Right hindlimb (tissue), 1 donor: ENCODE measurements at regions not wholly inside any gene's neighbourhood (a gene's known extent, or its start where the extent isn't known, plus 50 kb on each side); places are given as distances from the start of the nearest gene placed in this dataset.

ENCODE experiments used
- DNase-seq: peaks from one replicate; pipeline ENCODE4 v3.0.0-alpha.2; 2018

DNA sequence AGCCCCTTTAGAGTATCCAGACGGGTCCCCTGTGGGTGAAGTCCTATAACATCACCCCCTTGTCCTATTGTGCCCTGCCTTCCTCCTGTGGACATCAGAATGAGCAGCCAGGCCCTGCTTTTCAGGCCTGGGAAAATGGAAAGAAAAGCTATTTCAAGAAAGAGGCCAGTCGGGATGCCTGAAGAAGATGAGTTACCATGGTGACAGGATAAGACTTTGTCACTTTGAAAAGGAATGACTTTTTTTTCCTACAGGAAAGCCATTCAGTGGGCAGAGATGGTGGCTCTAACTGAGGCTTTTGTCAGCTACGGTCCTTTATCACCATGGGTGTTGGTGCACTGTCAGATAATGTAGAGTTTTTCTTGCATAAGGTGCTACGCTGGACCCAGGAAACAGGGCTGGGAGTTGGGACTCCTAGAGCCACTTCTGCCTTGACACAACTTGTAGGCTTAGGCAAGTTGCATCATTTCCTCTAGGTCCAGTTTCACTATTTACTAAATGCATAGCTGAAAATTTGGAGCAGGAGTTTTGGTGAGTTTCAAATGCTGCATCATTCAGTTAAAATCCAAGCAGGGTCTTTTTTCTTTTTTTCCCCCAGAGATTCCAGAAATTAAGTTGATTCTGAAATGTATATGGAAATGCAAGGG is 179.0 kb upstream of the ADRA1D start:
- DNase-seq, result no peak

DNA sequence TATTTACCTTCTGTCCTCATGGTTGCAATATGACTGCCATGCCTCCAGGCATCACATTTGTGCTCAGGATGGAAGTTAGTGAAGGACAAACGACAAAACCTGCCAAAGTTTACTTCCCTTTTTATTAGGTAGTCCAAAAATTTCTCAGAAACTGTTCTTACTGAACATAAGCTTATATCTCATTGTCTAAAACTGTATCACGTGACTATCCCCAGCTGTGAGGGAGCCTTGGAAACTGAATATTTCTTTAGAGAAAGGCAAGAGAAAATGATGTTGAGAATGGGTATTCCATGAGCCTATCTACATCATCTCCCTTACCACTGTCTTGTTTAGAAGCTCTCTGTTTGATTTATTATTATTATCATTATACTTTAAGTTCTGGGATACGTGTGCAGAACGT is 169.1 kb upstream of the ADRA1D start:
- DNase-seq, result no peak

DNA sequence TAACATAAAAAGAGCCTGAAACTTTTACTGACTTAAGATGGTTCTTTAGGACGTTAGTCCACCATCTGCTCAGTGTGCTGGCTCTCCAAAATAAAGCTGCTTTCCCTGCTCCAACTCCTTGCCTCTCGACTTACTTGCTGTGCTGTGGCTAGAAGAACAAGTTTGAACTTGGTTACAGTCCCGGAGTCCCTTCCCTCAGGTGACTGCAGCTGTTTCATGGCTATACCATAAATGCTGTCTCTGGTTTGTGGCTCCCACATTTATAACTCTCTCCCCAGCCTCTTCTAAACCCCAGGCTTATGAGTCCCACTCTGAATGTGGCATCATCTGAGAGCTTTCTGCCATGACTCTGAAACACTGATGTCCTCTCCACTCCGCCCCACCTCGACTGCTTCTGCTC is 166.2 kb upstream of the ADRA1D start:
- no peak for DNase-seq

DNA sequence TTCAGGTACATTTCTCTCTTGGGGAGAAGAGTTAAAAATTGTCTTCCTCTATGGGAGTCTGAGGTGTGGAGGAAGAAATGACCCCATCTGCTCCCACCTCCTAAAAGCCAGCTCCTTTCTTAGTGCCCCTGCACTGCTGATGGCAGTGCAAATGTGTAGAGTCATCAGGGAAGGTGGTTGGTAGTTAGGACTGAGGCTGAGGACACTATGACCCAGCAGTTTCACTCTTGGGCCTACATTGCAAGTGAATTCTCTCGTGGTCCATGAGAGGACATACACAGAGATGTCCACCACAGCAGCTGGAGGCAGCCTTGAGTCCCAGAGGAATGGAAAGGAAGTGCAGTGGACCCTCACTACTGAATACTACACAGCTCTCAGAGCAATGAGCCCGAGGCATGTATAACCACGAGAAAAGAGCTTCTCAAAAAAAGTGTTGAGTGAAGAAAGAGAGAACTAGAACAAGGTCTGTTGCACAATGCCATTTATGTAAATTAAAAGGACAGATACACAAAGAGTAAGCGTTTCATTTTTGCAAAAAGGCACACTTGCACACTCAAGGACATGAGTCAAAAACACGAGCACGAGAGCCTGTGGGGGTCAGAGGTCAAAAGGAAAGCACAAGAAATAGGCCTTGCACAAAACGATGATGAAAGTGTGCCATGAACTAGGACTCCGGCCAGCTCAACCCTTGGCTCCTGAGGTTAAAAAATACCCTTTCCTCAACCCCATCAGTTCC is 164.4 kb upstream of the ADRA1D start:
- DNase-seq, result no peak

DNA sequence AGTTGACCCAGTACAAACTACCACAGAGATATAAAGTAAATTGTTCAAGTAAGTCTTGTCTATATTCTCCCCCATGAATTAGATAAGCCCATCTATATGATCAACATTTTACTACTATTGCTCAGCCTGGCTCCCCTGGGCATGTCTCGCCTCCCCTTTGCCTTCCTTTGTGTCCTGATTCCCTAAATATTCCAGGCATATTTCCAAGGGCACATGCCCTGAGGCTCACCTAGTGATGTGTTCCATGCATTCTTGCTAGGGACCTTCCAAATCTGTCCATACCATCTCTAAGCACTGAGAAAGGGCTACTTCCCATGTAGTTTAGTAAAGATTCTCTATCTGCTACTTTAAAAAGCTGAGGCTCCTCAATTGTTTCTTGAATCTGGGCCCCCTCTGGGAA is 163.1 kb upstream of the ADRA1D start:
- no peak for DNase-seq

DNA sequence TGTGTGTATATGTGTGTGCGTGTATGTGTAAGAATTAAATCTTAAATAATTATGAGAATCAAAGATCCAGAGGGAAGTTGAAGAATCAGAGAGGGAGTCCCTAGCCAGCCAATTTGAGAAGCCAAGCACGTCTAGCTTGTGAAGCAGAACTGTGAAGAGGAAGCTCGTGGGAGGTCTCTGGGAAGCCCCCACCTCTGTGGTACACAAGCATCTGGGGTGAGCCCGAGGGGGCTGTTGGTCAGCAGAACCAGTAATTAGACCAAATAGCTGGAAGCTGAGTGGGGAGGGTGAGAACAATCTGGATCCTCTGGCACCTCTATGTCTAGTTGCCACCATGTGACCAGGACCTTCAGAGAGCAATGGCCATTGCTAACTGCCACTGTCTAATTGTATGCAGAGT is 162.7 kb upstream of the ADRA1D start:
- DNase-seq, result no peak

DNA sequence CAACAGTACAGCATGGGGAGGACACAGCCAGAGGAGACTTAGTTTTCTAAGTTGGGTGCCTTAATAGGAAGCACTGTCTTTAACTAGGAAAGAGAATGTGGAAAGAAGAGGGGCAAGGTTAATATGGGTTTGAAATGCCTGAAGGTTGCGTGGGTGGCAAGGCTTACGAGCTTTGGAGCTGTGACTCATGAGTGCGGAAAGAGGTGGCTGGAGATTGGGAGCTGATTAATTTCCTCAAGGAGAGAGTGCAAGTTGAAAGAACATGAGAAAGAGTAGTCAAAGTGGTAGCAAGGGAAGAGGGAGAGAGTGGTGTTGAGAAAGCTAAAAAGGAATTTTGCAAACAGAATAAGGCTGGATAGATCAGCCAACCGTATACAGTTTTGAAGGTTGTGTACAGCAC is 157.5 kb upstream of the ADRA1D start:
- no peak for DNase-seq

DNA sequence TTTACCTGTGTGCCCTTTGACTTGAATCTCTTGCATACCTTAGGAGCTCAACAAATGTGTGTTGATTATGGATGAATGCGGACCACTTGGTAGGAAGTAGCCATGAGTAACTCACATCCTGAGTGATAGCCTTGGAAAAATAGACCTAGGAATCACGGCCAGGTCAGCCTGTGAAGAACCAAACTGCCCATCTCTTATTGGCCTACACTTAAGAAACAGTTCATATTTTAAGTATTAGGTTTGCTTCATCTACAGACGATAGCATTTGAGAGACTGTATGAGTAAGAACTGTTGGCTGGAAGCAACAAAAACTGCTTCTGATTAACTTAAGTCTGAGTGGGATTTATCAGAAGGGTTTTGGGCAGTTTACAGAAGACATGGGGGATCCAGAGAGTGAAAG is 152.5 kb upstream of the ADRA1D start:
- no peak for DNase-seq

DNA sequence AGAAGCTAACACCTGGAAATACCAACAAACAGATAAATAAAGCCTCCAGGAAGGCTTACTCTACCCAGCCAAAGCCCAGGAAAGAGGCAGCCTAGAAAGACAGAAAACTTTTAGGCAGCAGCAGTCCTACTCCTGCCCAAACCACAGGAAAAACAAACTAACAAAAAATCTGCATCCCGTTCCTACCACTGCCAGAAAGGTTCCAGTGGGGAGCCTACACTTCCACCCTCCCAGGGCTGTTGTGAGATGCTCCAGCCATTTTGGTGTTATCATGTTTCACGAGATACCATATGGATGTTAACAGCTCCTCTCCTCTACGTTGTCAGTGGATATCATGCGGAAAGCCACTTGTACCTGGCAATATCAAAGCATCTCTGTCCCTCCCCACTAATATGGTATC is 135.9 kb upstream of the ADRA1D start:
- no peak for DNase-seq

DNA sequence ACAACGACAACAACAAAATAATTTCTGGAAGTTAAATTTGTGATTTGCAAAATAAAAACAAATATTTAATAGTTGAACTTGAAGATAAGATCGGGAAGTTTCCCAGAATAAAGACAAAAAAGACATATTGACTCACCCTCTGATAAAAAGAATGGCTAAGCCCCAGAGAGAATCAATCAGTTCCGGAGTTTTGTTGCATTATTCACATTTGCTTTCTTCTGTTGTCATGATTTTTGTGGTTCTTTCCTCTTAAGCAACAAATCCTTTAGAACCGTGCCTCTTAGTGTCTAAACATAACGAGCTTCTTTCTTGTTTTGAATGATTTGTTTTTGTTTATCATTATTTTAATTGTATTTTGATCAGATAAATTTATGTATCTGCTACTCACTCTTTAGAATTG is 134.9 kb upstream of the ADRA1D start:
- no peak for DNase-seq

DNA sequence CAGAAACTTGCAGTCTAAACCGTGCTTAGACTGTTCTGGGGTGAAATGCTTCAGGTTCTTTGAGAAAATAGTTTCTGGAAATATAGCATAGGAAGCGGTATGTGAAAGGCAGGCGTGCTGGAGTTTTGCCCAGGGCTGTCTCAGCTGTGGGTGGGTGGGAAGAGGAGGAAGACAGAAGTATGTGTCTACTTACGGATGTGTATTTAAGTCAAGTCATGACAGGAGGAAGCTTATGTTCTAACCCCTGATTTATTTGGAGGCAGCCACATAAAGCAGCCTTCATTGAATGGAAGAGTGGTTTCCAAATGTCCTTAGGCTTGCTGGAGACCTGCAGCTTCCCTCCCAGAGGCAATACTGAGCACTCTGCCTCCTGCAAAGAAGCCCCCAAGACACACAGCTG is 126.8 kb upstream of the ADRA1D start:
- DNase-seq, result peak; percentile 78

DNA sequence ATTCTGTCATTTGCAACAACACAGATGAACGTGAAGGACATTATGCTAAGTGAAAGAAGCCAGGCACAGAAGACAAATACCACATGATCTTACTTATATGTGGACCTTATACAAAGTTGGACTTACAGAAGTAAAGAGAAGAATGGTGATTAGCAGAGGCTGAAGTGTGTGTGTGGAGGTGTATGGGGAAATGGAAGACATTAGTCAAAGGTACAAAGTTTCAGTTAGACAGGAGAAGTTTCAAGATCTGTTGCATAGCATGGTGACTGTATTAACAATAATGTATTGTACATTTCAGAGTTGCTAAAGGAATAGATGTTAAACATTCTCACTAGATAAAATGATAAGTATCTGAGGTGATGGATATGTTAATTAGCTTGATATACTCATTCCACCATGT is 124.4 kb upstream of the ADRA1D start:
- no peak for DNase-seq

DNA sequence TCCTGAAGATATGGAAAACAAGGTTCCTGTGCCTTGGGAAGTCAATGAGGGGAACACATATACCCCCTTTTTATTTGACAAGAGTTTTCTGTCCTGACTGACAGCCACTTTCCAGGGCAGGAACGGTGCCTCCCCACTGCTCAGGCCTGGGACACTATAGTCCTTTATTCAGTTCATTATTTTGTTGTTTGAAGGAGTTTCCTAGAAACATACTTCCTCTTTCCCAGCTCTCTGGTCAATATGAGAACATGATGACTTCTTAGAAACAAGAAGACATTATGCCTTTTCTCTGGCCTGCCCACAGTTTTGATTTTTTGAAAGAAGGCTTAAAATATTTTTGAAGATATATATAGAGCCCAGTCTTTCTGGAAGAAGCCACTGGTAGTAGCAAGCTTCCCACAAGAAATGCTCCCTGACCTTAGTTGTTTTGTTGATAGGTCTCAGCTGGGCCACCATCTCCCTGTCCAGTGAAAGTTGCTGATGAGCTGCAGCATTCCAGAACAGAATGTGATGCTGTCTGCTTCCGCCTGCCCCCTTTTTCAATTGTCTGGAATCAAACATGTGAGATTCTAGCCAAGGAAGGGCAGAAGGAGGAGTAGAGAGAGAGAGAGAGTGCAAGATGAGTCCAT is 122.7 kb upstream of the ADRA1D start:
- no peak for DNase-seq

DNA sequence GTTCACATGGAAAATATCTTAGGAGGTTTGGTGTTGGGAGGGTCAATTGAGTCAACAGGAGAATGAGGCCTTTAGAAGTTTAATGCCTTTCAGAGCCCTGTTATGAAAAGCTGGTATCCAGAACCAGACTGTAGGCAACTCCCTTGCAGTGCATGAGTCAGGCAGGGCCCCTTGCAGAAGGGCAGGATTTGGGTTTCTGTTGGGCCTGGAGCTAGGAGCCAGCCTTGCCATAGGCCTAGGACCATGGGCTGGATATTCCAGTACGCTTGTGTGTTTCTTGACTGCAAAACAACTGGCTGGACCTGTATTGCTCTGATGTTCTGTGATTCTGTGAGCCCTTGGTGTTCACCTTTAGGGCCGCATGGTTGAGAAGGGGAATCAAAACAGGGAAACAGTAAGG is 121.8 kb upstream of the ADRA1D start:
- DNase-seq, result no peak

DNA sequence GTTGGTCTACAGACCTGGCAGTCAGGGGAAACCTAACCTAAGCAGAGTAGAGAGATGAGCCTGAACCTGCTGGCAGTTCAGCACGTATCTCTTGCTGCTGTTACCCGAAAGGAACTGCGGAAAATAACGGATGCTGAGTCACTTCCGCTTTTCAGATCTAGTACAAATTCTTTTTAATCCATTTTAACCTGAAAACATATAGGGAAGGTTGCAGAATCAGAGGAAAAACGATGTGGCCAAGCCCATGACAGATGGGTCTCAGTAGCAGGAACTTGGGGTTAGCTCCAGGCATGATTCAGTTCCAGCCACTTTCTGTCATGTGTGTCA is 120.7 kb upstream of the ADRA1D start:
- no peak for DNase-seq

DNA sequence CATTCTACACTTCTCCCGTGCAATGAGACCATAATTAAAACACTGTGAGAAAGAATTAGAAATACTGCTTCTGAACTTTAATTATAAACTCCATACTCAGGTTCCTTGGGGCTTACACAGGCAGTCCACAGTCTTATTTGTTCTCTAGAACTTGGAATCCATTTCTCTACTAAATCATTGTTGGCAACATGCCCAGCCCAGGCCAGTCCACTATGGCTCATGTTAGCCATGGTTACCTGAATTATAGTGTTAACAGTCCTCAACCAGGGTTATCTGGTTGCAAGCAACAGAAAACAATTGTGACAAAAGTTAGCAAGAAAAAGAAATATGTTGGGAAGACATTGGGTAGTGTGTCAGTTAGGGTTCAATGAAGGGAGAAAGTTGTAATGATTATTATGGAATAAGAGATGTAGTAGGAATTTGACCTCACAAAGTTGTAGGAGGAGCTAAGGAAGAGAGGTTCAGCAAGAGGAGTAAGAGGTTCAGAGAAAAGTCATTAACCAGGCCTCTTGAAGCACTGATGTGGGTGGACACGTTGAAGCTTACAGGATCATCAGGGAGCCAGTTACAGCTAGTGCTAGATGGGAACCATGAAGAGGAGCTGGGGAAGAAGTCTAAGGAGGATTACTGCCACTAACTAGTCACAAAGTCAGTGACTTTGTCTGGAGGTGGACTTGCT is 120.2 kb upstream of the ADRA1D start:
- DNase-seq, result no peak

DNA sequence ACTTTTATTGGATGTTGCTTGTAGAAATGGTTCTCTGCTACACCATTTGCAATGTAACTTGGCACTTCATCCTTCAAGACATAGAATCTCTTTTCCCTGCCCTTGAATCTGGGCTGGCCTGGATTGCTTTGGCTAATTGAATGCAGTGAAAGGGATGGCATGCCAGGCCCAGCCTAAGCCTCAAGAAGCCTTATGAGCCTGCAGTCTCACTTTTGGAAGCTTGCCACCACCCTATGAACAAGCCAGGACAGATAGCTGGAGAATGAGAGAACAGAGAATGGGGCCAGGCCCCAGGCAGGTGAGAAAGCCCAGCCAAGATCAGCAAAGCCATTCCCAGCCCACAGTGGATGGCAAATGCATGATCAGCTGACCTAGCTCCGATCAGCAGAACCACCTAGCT is 117.0 kb upstream of the ADRA1D start:
- no peak for DNase-seq

DNA sequence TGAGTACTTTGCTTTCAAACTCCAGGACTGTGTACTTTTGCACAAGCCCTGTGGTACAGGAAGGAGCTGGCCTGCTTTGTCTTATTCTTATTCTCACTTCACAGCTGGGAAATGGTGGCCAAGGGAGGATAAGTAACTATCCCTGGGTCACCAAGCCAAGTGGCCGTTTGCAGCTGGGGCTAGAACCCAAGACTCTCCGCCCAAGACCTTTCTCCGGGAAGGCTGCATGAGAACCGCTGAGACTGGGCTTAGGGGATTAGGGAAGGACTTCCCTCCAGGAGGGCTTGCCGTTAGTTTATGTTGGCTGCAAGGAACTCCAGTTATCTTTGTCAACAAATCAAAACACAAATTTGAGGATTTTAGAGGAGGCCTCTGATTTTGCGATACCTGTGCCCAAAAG is 109.5 kb upstream of the ADRA1D start:
- DNase-seq, result no peak

DNA sequence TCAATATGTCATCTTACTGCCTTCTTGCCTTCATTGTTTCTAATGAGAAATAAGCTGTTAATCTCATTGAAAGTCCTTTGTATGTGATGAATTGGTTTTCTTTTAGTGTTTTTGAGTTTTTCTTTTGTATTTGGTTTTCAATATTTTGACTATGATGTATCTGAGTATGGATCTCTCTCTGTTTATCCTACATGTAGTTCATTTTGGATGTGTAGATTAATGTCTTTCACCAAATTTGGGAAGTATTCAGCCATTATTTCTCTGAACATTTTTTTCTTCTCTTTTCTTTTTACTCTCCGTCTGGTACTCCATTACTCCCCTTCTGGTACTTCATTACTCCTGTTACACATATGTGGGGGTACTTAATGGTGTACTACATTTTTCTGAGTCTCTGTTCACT is 103.3 kb upstream of the ADRA1D start:
- DNase-seq, result no peak

DNA sequence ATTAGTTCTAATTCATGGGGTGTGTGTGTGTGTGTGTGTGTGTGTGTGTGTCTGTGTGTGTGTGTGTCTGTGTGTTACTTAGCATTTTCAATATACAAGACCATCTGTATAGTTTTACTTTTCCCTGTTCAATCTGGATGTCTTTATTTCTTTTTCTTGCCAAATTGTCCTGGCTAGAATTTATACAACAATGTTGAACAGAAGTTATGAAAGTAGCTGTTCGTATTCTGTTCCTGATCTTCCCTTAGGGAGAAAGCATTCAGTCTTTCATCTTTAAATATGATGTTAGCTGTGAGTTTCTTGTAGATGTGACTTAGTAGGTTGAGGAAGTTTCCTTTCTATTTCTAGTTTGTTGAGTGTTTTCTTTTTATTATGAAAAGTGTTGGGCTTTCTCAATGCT is 101.0 kb upstream of the ADRA1D start:
- no peak for DNase-seq

DNA sequence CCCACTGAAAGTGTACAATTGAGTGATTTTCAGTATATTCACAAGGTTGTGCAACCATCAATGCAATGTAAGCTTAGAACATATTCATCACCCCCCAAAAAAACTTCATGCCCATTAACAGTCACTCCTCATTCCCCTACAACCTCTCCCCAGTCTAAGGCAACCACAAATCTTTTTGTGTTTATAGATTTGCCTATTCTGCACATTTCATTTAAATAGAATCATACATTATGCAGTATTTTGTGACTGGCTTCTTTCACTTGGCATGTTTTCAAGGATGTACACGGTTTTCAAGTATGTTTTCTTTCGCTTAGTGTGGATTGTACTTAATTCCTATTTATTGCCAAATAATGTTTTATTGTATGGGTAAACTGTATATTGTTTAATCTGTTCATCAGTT is 95.6 kb upstream of the ADRA1D start:
- DNase-seq, result no peak

DNA sequence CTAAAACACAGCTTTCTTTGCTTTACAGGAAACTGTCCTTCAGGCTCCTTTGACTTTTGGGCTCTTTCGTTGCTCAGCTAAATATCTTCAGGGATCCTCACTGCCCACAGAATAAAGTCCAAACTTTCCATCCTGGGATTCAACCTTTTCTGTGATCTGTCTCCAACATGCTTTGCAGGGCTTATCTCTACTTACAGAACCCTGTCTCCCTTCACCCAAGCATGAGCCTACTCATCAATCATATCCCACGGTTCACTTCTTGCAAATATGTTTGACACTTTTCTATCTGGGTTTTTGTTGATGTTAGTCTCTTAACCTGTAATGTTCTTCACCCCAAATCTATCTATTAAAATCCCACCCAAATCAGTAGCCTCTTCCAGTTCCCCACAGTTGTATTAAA is 93.5 kb upstream of the ADRA1D start:
- DNase-seq, result no peak

DNA sequence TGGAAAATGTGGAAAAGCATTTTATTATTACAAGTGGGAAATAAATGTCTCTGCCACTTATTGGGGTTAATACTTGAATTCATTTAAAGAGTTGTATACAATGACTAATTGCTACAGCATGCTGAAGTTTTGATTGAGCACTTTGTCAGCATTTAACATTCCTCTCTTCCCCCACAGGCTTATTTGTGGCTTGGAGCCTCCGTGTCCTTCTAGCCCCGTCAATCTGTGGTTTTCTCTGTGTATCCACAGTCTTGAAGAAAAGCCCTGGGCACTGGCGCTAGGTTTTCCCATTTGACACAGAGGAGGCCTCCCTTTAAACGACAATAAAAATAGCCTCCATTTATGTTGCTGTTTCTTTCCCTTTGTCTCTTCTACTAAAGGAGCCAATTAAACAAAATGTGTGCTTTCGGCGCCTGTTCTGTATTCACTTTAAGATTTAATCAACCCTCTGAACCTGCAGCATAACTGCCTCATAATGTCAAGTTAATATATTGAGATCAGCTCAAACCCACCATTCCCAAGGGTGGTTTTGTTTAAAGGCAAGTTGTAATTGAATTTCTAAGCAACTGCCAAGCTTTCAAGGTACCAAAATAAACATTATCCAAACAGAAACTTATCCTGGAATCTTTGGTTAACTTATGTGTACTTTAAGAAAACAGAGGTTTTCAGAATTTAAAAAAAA is 92.9 kb upstream of the ADRA1D start:
- peak; percentile 35 for DNase-seq

DNA sequence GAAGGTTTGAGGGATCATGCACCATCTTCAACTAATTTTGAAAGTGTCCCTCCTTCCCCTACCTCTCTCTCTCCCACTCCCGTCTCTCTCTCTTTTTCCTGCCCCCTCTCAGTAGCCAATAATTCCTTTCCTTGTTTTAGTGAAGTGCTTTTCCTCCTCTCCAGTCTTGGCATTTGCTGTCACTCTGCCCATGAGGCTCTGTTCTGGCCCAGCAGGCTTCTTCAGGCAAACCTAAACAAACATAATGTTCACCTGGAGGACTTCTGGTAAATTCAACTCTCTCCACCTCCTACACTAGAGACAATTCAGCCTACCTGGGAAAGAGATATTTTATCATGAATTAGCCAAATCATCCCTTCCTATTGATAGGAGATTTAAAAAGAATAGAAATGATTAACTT is 86.6 kb upstream of the ADRA1D start:
- DNase-seq, result no peak
